ENCODE measurements at regions not wholly inside any gene's neighbourhood (a gene's known extent, or its start where the extent isn't known, plus 50 kb on each side); places are given as distances from the start of the nearest gene placed in this dataset.

DNA sequence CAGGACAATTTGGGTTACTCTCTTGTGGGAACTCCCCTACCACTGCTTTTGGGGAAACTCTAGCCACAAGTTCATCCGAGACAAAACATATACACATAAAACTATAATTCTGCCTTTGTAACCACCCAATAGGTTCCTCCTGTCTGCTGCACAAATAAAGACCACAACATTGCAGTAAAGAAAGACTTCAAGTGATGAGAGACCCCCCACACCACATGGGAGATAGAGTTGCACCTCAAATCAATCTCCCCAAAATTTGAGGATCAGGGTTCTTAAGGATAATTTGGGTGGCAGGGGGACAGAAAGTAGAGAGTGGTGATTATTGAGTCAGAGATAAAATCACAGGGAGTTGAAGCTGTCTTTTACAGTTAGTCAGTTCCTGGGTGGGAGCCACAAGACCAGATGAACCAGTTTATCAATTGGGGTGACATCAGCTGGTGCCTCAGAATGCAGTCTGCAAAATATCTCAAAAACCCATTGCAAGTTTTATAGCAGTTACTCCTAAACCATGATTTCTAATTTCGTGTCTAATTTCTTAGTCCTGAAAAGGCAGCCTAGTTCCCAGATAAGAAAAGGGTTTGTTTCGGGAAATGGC is 1348.5 kb downstream of the PCDH9 start:
- no peak for DNase-seq (ENCODE audit: low spot score)

- no peak for DNase-seq (ENCODE audit: low spot score)
Measured at GRCh38 chr13:65875031-65875430, 1355.1 kb downstream of the PCDH9 start.

DNA sequence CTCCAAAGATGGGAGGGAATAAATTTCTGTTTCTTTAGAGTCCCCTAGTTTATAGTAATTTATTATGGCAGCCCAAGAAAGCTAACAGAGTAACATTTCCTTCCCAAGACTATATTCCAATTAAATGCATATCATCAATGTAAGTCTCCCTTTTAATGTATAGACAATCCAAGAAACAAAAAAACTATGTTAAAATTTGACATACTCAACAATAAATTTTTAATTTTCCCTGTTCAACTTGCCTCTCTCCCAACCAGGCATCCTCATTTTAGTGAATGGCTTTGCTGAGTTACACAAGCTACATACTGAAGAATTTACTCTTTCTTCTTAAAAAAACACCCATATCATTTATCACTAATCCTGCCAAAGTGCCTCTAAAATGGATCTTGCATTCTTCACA is 1357.7 kb downstream of the PCDH9 start:
- no peak for DNase-seq (ENCODE audit: low spot score)

DNA sequence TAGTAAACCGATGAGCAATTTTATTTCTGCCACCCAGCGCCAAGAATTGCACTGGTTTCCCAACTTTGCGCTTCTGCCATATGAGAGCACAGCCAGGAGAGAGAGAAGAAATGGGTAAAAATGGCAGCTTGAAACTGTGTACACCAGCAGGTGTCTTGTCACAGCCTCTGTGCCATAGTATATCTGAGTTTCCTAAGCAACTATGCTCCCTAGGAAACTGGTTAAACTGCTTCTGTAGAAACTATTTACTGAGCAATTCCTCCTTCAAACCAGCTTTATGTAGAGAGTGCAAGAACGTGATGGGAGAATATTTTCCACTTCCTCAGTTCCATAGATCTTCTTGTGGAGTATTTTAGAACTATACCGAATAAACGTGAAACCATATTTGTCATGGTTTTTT is 1361.3 kb downstream of the PCDH9 start:
- no peak for DNase-seq (ENCODE audit: low spot score)

DNA sequence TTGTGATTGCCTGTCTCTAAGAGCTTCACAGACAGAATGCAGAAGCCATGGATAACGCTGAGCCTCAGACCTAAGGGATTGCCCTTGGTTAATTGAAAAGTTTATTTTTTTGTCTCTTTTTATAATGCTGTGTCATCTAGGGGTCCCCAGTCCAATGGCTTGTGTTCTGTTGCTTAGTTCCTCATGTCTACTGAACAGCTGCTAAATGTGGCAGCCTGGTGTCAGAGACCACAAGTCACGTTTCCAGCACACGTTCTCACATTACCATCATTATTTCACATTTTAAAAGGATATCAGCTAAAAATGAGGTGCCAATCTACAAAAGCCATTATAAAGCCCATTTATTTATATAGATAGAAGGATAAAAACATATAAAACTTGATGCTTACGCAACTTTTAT is 1362.0 kb downstream of the PCDH9 start:
- DNase-seq (ENCODE audit: low spot score), result no peak

GRCh38 chr13:65866138-65866537 is 1364.0 kb downstream of the PCDH9 start:
- DNase-seq (ENCODE audit: low spot score), result no peak

GRCh38 chr13:65865206-65865605 is 1364.9 kb downstream of the PCDH9 start:
- no peak for DNase-seq (ENCODE audit: low spot score)

DNA sequence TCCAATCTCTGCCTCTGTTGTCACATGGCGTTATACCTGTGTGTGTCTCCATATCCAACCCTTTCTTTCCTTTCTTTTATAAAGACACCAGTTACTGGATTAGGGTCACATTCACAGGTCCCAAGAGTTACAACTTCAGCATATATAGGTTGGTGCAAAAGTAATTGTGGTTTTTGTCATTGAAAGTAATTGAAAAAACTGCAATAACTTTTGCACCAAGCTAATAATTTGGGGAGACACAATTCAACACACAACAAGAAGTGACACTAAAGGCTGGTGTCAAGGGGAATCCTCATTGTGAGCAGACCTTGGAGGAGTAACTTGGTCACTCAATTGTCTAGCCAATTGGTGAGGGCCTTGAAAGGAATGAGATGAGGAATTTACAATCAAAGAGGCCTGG is 1366.1 kb downstream of the PCDH9 start:
- DNase-seq (ENCODE audit: low spot score), result no peak

DNA sequence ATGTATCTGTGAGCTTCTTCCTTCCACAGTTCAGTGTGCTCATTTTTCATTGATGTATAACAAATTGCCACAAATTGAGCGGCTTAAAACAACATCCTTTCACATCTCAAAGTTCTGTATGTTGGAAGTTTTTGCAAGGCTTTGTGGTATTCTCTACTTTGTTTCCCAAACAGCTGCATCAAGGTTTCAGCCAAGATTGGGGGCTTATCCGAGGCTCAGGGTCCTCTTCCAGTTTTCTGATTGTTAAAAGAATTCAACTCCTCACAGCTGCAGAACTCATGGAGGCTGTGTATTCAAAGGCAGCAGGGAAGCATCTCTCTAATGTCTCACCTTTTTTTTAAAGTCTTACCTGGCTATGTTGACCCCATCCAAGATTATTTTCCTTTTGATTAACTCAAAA is 1369.8 kb downstream of the PCDH9 start:
- DNase-seq (ENCODE audit: low spot score), result no peak

DNA sequence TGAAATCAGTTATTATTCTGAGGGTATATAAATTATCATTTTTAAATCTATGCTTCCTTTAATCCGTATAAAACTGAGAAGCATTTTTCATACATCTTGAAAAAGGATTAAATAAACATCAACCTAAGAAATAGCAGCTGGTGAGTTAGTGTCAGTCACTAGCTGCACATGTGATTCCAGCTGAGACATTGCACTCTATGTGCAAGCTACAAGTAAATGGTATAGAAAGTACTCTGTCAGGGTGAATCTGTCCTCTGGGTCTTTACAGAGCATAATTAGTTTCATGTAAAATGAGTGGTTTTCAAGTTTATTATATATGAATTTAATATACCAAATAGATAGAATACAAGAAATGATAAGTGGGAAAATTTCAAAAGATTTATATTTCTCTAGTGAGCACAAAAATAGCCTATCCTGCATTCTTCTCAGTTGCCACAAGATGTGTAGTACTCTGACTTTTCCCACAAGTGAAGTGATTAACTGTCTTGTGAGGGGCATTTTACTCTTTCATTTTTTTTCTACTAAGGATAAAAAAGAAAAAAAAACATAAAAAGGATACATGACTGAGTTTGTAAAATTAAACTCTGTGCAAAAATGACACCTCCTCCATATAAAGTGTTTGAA is 1372.1 kb downstream of the PCDH9 start:
- DNase-seq (ENCODE audit: low spot score), result no peak

GRCh38 chr13:65856431-65856830 is 1373.7 kb downstream of the PCDH9 start:
- DNase-seq (ENCODE audit: low spot score), result no peak

DNA sequence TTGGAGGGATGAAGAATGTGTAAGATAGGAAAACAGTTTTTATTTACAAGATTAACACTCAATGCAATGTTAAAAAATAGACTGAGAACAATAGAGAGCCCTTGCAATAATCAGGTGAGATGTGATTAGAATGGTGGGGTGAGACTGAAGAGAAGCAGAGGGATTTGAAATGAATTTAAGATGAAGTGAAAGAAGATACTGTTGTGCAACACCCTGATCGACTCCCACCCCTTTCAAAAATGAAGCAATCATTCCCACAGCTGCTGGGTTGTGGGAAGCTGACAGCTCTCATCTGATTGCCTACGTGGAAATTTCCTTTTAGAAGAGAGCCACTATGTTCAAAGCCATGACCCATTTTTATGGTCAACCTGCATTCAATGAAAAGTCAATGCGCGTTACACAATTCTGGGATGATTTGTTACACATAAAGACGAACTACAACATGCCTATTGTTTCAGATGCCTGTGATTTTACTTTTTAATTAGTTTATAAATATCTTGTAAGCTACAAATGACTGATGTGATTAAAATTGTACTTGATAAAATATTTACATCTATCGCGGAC is 1374.8 kb downstream of the PCDH9 start:
- no peak for DNase-seq (ENCODE audit: low spot score)

GRCh38 chr13:65854431-65854830 is 1375.7 kb downstream of the PCDH9 start:
- no peak for DNase-seq (ENCODE audit: low spot score)

DNA sequence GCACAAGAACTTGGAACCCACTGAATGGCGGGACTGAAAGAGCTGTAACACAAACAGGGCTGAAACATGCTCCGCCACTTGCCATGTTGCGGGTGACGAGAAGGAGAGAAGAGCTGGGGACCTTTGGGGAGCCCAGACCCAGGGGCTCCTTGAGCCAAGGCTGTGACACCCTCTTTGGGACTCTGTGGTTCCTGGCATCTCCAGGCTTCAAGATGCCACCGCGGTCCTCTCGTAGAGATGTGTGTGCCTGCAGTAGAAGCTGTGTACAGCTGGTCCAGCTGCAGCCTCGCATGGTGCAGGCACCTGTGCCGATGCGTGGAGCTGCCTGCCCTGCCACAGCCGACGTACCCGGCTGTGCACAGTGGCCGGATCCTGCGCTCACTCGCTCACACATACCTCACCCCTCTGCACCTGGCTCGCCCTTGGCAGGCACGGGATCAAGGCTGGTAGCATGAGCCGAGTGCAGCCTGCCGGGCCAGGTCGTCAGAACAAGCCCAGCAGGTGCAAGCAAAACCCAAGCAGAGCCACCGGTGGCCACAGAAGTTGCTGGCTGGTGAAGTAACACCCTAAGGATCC is 1385.8 kb downstream of the PCDH9 start:
- DNase-seq (ENCODE audit: low spot score), result no peak

- DNase-seq (ENCODE audit: low spot score), result no peak
Measured at GRCh38 chr13:65843314-65843731, 1386.8 kb downstream of the PCDH9 start.

GRCh38 chr13:65841156-65841555 is 1389.0 kb downstream of the PCDH9 start:
- DNase-seq (ENCODE audit: low spot score), result no peak

DNA sequence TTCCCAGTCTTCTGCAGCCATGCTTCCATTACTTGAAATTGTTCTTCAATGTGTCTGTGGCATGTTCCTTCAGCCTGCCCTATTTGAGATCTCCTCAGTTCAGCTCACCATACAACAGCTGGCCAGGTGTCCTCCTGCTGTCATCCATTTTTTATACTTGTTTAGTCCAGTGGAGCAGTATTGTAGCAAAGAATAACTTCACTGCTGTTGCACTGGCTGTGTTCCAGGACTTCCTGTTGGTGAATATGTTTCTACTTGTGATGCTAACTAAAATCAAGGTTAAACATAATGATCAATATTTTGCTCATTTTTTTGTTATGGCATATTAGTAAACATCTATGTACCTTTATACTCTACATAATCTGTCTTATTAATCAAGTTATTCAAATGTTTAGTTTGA is 1394.1 kb downstream of the PCDH9 start:
- DNase-seq (ENCODE audit: low spot score), result no peak

- DNase-seq (ENCODE audit: low spot score), result no peak
Measured at GRCh38 chr13:65834897-65835296, 1395.2 kb downstream of the PCDH9 start.

DNA sequence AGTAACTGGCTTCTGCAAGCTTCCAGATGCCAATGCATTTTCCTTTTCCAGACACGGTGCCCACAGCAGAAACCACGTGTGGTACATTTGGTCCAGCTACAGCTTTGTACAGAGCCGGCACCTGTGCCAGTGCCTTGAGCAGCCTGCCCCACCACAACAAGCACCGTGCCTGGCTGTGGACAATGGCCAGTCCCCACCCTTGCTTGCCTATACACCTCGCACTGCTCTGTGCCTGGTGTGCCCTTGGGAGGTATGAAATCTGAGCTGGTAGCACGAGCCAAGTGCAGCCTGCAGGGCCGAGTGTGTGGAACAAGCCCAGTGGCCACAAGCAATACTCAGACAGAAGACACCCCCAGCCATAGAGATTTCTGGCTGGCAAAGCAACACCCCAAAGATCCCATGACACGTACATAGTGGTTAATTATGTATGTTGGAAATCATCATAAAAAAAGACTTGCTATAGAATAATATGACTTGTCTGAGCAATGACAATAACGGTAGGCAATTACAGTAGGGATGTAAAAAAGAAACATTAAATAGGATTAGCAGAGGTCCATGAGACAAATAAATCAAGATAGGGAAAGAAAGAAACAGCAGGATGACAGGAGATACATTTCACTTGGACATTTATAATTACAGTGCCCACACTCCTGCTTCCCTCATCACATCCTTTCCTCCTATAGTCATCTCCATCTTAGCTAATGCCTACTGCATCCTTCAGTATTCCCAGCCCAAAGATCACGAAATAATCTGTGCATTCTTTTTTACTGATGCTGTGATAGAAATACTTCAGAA is 1399.5 kb downstream of the PCDH9 start:
- no peak for DNase-seq (ENCODE audit: low spot score)

DNA sequence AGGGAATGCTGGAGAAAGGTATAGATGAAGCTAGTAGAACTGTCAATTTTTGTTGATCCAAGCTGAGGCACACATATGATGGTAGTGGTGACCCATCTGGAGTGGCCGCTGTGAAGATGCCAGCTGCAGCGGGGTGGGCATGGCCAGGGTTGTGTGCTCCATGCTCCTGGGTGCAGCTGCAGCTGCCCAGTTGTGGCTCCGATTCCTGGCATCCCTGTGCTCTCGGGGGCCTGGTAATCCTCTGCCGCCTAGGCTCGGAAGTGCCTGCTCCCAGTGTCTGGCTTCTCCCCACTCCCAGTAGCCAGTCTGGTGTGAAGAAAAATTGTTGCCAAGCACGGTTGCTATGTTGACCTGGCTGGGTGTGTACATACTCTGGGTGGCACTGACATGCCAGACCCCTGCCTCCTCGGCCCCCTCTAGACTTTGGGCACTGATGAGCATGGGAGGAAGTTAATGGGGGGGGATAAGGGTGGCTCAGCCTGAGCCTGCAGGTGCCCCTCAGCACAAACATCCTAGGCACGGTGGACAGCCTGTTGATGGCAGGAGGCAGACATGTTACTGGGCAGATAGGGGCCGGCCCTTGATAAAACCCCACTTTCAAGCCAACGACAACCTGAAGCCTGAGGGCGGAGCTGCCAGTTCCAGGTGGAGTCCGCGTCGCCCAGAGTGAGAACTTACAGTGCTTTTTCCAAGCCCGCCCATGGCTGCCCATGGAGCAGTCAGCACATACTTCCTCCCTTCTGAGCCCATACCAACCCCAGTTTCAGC is 1400.7 kb downstream of the PCDH9 start:
- DNase-seq (ENCODE audit: low spot score), result no peak

- DNase-seq (ENCODE audit: low spot score), result no peak
Measured at GRCh38 chr13:65826657-65827056, 1403.5 kb downstream of the PCDH9 start.

DNA sequence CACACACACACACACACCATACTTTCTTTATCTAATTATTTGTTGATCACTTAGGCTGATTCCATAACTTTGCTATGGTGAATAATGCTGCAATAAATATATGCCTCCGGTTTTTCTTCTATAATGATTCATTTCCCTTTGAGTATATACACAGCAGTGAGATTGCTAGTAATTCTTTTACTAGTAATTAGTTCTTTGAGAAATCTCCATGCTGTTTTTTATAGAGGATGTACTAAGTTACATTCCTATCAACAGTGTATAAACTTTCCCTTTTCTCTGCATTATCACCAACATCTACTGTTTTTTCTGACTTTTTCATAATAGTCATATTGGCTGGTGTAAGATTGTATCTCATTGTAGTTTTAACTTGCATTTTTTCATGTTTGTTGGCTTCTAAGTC is 1405.1 kb downstream of the PCDH9 start:
- DNase-seq (ENCODE audit: low spot score), result no peak

Measured in COLO829 (cell line).